GM12878 (cell line): ENCODE measurements at regions not wholly inside any gene's neighbourhood (a gene's known extent, or its start where the extent isn't known, plus 50 kb on each side); places are given as distances from the start of the nearest gene placed in this dataset.
"Not testable (repeated sequence)": the region's sequence is repeated elsewhere in the genome, so short reads cannot be mapped to it uniquely, and the experiment has no call there.

ENCODE experiments used
- ATAC-seq: fragments of 200-7000 bp; cut with Tn5 transposase; 3 replicates; pipeline ENCODE4 v1.9.1; 2020; ENCODE audit warnings: mild to moderate bottlenecking, moderate library complexity
- BruUV-seq: library from RNA; stranded (reverse); fragments of 400-500 nt; replicated peaks from 2 replicates; lab custom pipeline; 2021; lab: Mats Ljungman, UMichigan
- CTCF ChIA-PET: fragments of 300-600 bp; sonication (Branson Sonifier 250); formaldehyde crosslinking; extraction: SDS; loops from one replicate; lab custom pipeline; 2021; ENCODE audit warnings: inconsistent platforms; lab: Yijun Ruan, JAX
- POLR2A ChIA-PET: fragments of 350-600 bp; formaldehyde crosslinking; extraction: SDS; loops from one replicate; lab custom pipeline; 2021; ENCODE audit warnings: inconsistent platforms; lab: Charles Lee
- RAD21 ChIA-PET: fragments of 300-600 bp; sonication (Branson Sonifier 250); formaldehyde crosslinking; loops from one replicate; lab custom pipeline; 2023; ENCODE audit warnings: antibody characterized with exemption; ENCODE audit not compliant: unreplicated experiment; lab: Charles Lee
- SMC1A ChIA-PET: fragments of 300-600 bp; sonication (Branson Sonifier 250); formaldehyde crosslinking; loops from one replicate; lab custom pipeline; 2023; ENCODE audit not compliant: unreplicated experiment, uncharacterized antibody; lab: Charles Lee
- DNase-seq: peaks from one replicate; pipeline ENCODE4 v3.0.0-alpha.2; 2011; ENCODE audit warnings: low read depth, low spot score
- FAIRE-seq: peaks from 3 replicates; lab custom pipeline; 2011; peaks lifted over from hg19 to GRCh38; lab: Jason Lieb, UNC
- H2AFZ ChIP-seq: 2 replicates; pipeline ENCODE4 v1.6.0; 2011; ENCODE audit warnings: low read depth, low read length, control low read depth; ENCODE audit not compliant: control insufficient read depth
- H3K27ac ChIP-seq: 2 replicates; pipeline ENCODE4 v1.5.1; 2011; ENCODE audit warnings: control low read depth; ENCODE audit not compliant: control insufficient read depth, insufficient read depth
- H3K27me3 ChIP-seq, 2 experiments: replicated peaks in 1 of 2; 2 replicates each; pipeline versions ENCODE4 v1.6.0 to v1.6.1; 2011; ENCODE audit warnings: low read length in 1 of 2; ENCODE audit not compliant: control insufficient read depth in 2 of 2, insufficient read depth in 2 of 2
- H3K36me3 ChIP-seq, 2 experiments: 2 replicates each; pipeline ENCODE4 v1.5.1; 2011; ENCODE audit warnings: low read length in 1 of 2; ENCODE audit not compliant: control insufficient read depth in 2 of 2, insufficient read depth in 2 of 2
- H3K4me1 ChIP-seq: 2 replicates; pipeline ENCODE4 v1.6.1; 2011; ENCODE audit warnings: mild to moderate bottlenecking, low read length, moderate library complexity, mixed read lengths; ENCODE audit not compliant: control insufficient read depth, insufficient read depth
- H3K4me2 ChIP-seq: 2 replicates; pipeline ENCODE4 v1.6.0; 2011; ENCODE audit warnings: control low read depth; ENCODE audit not compliant: control insufficient read depth, insufficient read depth
- H3K4me3 ChIP-seq: fragments of 200-600 bp; sonication (generic); 2 replicates; pipeline ENCODE4 v1.5.1; 2016
- H3K79me2 ChIP-seq: 2 replicates; pipeline ENCODE4 v1.6.0; 2011; ENCODE audit warnings: low read length; ENCODE audit not compliant: control insufficient read depth, insufficient read depth
- H3K9ac ChIP-seq: 2 replicates; pipeline ENCODE4 v1.8.0; 2011; ENCODE audit warnings: low read length, control low read depth, mixed read lengths; ENCODE audit not compliant: control insufficient read depth, insufficient read depth
- H3K9me3 ChIP-seq: replicated peaks from 3 replicates; pipeline ENCODE4 v1.5.1; 2011; ENCODE audit warnings: mild to moderate bottlenecking, low read length; ENCODE audit not compliant: control insufficient read depth, insufficient read depth
- H4K20me1 ChIP-seq: 2 replicates; pipeline ENCODE4 v1.6.0; 2011; ENCODE audit not compliant: control insufficient read depth, insufficient read depth
- FOXM1 ChIP-seq: IDR thresholded peaks from 2 replicates; pipeline ENCODE4 v1.6.1; 2012; ENCODE audit warnings: low read depth, mild to moderate bottlenecking, inconsistent platforms, low read length, moderate library complexity
- GABPA ChIP-seq: IDR thresholded peaks from 2 replicates; pipeline ENCODE4 v1.6.1; 2014; ENCODE audit warnings: antibody characterized with exemption, low read depth, mild to moderate bottlenecking, inconsistent platforms
- WGBS: methylation state at CpG from one replicate; pipeline ENCODE4 v1.1.6; 2016; ENCODE audit warnings: low lambda C conversion rate; ENCODE audit not compliant: insufficient replicate concordance, insufficient coverage; ENCODE audit errors: missing lambda C conversion rate; 5-methylcytosine and 5-hydroxymethylcytosine counted together
- in situ Hi-C: fragments of 300-500 bp; cut with MboI; formaldehyde crosslinking; loops from 9 replicates; pipeline ENCODE4 v1.14.3; 2018; ENCODE audit warnings: mixed read lengths
- intact Hi-C: fragments of 100-400 bp; cut with micrococcal nuclease; formaldehyde crosslinking; loops from one replicate; pipeline ENCODE4 v1.14.2; 2022; ENCODE audit not compliant: unreplicated experiment
- TF ChIP-seq, protein P1 (sequence below): fragments of 450-650 bp; IDR thresholded peaks from 2 replicates; pipeline ENCODE4 v1.6.1; 2017; ENCODE audit warnings: borderline replicate concordance

DNA sequence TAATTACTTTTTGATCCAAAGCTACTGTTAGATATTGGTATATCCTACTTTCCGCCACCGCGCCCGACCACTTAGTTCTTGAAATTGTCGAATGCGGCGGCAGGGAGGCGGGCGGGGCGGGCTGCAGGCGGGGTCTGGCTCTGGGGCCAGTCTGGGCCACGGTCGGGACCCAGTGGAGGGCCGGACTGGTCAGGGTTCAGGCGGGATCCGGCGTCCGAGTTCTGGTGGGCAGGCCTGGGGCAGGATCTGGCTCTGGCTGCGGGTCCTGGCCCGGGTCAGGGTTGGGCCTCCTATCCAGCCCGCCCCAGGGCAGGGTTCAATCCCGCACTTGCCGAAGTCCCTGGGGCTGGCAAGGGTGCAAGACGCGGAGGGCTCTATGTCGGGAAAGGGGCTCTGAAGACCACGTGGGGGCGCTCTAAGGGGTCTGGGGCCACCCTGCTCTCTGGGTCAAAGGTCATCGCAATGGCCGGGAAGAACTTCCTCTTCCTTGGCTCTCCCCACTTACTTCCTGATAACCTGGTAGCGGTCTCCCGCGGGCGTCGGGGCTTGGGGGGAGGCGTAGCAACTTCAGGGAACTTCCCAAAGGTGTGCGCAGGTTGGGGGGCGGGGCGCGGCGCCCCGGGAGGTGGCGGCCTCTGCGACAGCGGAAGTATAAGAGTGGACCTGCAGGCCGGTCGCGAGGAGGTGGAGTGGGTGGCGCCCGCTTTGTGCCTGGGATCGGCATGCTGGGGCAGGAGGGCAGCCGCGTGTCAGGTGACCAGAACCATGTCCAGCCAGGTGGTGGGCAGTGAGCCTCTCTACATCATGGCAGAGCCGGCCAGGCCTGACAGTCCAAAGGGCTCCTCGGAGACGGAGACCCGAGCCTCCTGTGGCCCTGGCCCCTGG is 83.4 kb downstream of the MRPL57 start:
- no TSS peak for BruUV-seq
- RAD21 ChIA-PET = no interaction called here
- ATAC-seq (no peak), DNase-seq (no peak), FAIRE-seq (no peak)
- no peak overlapping the region for H3K4me3 ChIP-seq
- in situ Hi-C loops = no loop called here
- no peak overlapping the region for H2AFZ ChIP-seq
- no peak overlapping the region for H3K9ac ChIP-seq
- SMC1A ChIA-PET = no interaction called here
- CTCF ChIA-PET = no interaction called here
- H3K79me2 ChIP-seq = no peaks in the 10 kb centered on the region
- POLR2A ChIA-PET = no interaction called here
- H3K4me2 ChIP-seq = no peak overlapping the region
- H3K9me3 ChIP-seq = no peaks in the 10 kb centered on the region
- no peak overlapping the region for H3K27ac ChIP-seq
- TF ChIP-seq, protein P1, sequence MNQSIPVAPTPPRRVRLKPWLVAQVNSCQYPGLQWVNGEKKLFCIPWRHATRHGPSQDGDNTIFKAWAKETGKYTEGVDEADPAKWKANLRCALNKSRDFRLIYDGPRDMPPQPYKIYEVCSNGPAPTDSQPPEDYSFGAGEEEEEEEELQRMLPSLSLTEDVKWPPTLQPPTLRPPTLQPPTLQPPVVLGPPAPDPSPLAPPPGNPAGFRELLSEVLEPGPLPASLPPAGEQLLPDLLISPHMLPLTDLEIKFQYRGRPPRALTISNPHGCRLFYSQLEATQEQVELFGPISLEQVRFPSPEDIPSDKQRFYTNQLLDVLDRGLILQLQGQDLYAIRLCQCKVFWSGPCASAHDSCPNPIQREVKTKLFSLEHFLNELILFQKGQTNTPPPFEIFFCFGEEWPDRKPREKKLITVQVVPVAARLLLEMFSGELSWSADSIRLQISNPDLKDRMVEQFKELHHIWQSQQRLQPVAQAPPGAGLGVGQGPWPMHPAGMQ = no peak
- no peak for TF ChIP-seq FOXM1
- no peak for TF ChIP-seq GABPA
- intact Hi-C loops = no loop called here
- H4K20me1 ChIP-seq = no peaks in the 10 kb centered on the region
- H3K4me1 ChIP-seq = no peaks in the 10 kb centered on the region
- H3K36me3 ChIP-seq = no peaks in the 10 kb centered on the region
- no peaks in the 10 kb centered on the region for H3K27me3 ChIP-seq
- WGBS = 91% methylated on average over 48 of the region's 57 CpGs

DNA sequence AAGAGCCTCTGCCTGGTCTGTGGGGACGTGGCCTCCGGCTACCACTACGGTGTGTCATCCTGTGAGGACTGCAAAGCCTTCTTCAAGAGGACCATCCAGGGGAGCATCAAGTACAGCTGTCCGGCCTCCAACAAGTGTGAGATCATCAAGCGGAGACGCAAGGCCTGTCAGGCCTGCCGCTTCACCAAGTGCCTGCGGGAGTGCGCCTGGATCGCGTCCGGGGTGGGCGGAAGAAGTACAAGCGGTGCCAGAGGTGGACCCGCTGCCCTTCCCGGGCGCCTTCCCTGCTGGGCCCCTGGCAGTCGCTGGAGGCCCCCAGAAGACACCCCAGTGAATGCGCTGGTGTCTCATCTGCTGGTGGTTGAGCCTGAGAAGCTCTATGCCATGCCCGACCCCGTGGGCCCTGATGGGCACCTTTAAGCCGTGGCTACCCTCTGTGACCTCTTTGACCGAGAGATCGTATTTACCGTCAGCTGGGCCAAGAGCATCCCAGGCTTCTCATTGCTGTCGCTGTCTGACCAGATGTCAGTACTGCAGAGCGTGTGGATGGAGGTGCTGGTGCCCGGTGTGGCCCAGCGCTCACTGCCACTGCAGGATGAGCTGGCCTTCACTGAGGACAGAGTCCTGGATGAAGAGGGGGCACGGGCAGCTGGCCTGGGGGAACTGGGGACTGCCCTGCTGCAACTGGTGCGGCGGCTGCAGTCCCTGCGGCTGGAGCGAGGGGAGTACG is 84.3 kb downstream of the MRPL57 start:
- in situ Hi-C loops, BruUV-seq, DNase-seq, SMC1A ChIA-PET, H3K79me2 ChIP-seq, H3K4me3 ChIP-seq, H3K27ac ChIP-seq, H4K20me1 ChIP-seq, H3K9ac ChIP-seq, intact Hi-C loops, H2AFZ ChIP-seq, H3K27me3 ChIP-seq, H3K4me1 ChIP-seq, FAIRE-seq, ATAC-seq, RAD21 ChIA-PET, H3K9me3 ChIP-seq, POLR2A ChIA-PET, H3K36me3 ChIP-seq, H3K4me2 ChIP-seq: not testable (repeated sequence)
- 80% methylated on average over 29 of the region's 35 CpGs for WGBS
- CTCF ChIA-PET = interaction anchor here (0.6 kb wide), 1 partner anchor 202 kb away, joined by 3 read pairs; no protein-coding TSS in a partner anchor

DNA sequence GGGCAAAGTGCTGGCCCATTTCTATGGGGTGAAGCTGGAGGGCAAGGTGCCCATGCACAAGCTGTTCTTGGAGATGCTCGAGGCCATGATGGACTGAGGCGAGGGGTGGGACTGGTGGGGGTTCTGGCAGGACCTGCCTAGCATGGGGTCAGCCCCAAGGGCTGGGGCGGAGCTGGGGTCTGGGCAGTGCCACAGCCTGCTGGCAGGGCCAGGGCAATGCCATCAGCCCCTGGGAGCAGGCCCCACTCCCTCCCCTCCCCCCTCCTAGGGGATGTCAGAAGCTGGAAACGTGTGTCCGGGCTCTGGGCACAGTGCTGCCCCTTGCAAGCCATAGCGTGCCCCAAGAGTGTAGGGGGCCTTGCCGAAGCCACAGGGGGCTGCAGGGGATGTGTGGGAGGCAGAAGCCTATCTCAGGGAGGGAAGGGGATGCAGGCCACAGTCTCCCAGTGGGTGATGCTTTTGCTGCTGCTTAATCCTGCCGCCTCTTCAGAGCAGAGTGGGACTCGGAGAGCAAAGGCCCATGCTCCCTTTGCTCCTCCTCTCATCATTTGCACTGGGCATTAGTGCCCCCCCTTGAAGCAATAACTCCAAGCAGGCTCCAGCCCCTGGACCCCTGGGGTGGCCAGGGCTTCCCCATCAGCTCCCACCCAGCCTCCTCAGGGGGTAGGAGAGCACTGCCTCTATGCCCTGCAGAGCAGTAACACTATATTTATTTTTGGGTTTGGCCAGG is 85.2 kb downstream of the MRPL57 start:
- BruUV-seq, H2AFZ ChIP-seq, DNase-seq, SMC1A ChIA-PET, H3K4me1 ChIP-seq, ATAC-seq, RAD21 ChIA-PET, CTCF ChIA-PET, H3K79me2 ChIP-seq, in situ Hi-C loops, H3K27ac ChIP-seq, H3K4me2 ChIP-seq, intact Hi-C loops, H3K4me3 ChIP-seq, POLR2A ChIA-PET, H4K20me1 ChIP-seq, H3K27me3 ChIP-seq, FAIRE-seq, H3K9me3 ChIP-seq, H3K36me3 ChIP-seq, H3K9ac ChIP-seq: not testable (repeated sequence)
- 54% methylated on average over 2 of the region's 9 CpGs for WGBS
